ENCODE measurements at regions not wholly inside any gene's neighbourhood (a gene's known extent, or its start where the extent isn't known, plus 50 kb on each side); places are given as distances from the start of the nearest gene placed in this dataset.

GRCh38 chr12:127070515-127071157 is 1196.3 kb upstream of the TMEM132C start (continued):
- TF ChIP-seq ZNF462 (CRISPR knock-in tag; IDR thresholded peaks at IDR 0.05): no peak
- TF ChIP-seq ZNF114 (CRISPR knock-in tag; IDR thresholded peaks at IDR 0.05): no peak

GRCh38 chr12:127074161-127074560 is 1192.8 kb upstream of the TMEM132C start:
- no peak overlapping the region for H3K4me3 Mint-ChIP-seq
- no peaks in the 10 kb centered on the region for H3K27me3 Mint-ChIP-seq (ENCODE audit: insufficient read depth, low read depth, poor library complexity)
- no peaks in the 10 kb centered on the region for H3K4me1 Mint-ChIP-seq
- peaks cover 32% of the 10 kb centered on the region for H3K36me3 Mint-ChIP-seq (ENCODE audit: low read depth)
- Histone ChIP-seq H4K20me1 (replicated peaks; ENCODE audit: insufficient read depth) (no peaks in the 10 kb centered on the region), H3K36me3 (ENCODE audit: insufficient read depth) (no peaks in the 10 kb centered on the region), H3K4me1 (ENCODE audit: insufficient read depth) (no peaks in the 10 kb centered on the region), H3K27me3 (ENCODE audit: insufficient read depth) (no peaks in the 10 kb centered on the region), H3F3A (replicated peaks; ENCODE audit: low read depth) (no peaks in the 10 kb centered on the region), H3K4me2 (no peak overlapping the region), H3K79me2 (replicated peaks; ENCODE audit: insufficient read depth) (no peaks in the 10 kb centered on the region), H3K4me3 (no peak overlapping the region), H2AFZ (no peak overlapping the region), H3K9me2 (ENCODE audit: insufficient read depth) (no peaks in the 10 kb centered on the region), H3K27ac (ENCODE audit: low read depth) (no peak overlapping the region)
- TF ChIP-seq POLR2AphosphoS5 (IDR thresholded peaks at IDR 0.05; ENCODE audit: low read depth) (no peak), JUNB (IDR thresholded peaks at IDR 0.05; ENCODE audit: unreplicated experiment) (no peak), ZNF114 (CRISPR knock-in tag; IDR thresholded peaks at IDR 0.05) (no peak), NANOG (IDR thresholded peaks at IDR 0.05; ENCODE audit: borderline replicate concordance) (no peak), STAT1 (IDR thresholded peaks at IDR 0.05; ENCODE audit: unreplicated experiment) (no peak), CREB1 (CRISPR knock-in tag; IDR thresholded peaks at IDR 0.05; ENCODE audit: low read depth) (no peak)
- no peak overlapping the region for H3K27ac Mint-ChIP-seq
- DNase-seq (ENCODE audit: low spot score) (no peak), ATAC-seq (no peak)
- peaks cover 87% of the 10 kb centered on the region for H3K9me3 Mint-ChIP-seq
